H9 (cell line): ENCODE measurements at regions not wholly inside any gene's neighbourhood (a gene's known extent, or its start where the extent isn't known, plus 50 kb on each side); places are given as distances from the start of the nearest gene placed in this dataset.

Experiments
- DNase-seq: peaks from one replicate; pipeline ENCODE4 v3.0.0-alpha.2; 2017
- H2AFZ ChIP-seq: one replicate; pipeline ENCODE4 v1.6.1; 2013; ENCODE audit warnings: mild to moderate bottlenecking, low read length, control low read depth, moderate library complexity
- H2AK5ac ChIP-seq: 2 replicates; pipeline ENCODE4 v1.6.1; 2013; ENCODE audit warnings: low read length, control low read depth, mixed read lengths; ENCODE audit not compliant: insufficient read length
- H2BK120ac ChIP-seq: one replicate; pipeline ENCODE4 v1.6.1; 2013; ENCODE audit warnings: low read depth, mild to moderate bottlenecking, low read length, control low read depth, inconsistent platforms; ENCODE audit not compliant: poor library complexity, severe bottlenecking
- H2BK12ac ChIP-seq: 2 replicates; pipeline ENCODE4 v1.6.1; 2013; ENCODE audit warnings: low read length, control low read depth, mixed read lengths, low read depth; ENCODE audit not compliant: insufficient read length
- H2BK15ac ChIP-seq: 2 replicates; pipeline ENCODE4 v1.6.1; 2013; ENCODE audit warnings: low read depth, low read length, control low read depth
- H2BK20ac ChIP-seq: one replicate; pipeline ENCODE4 v1.6.1; 2013; ENCODE audit warnings: low read depth, mild to moderate bottlenecking, low read length, control low read depth, inconsistent platforms; ENCODE audit not compliant: poor library complexity, severe bottlenecking
- H2BK5ac ChIP-seq: 2 replicates; pipeline ENCODE4 v1.6.1; 2013; ENCODE audit warnings: low read length, control low read depth, mixed read lengths; ENCODE audit not compliant: insufficient read length
- H3K14ac ChIP-seq: 2 replicates; pipeline ENCODE4 v1.6.1; 2013; ENCODE audit warnings: low read length, control low read depth; ENCODE audit not compliant: insufficient read depth
- H3K18ac ChIP-seq: 2 replicates; pipeline ENCODE4 v1.6.1; 2013; ENCODE audit warnings: low read depth, mild to moderate bottlenecking, mixed read lengths, low read length, control low read depth; ENCODE audit not compliant: insufficient read length
- H3K23ac ChIP-seq: 2 replicates; pipeline ENCODE4 v1.6.1; 2013; ENCODE audit warnings: low read length, control low read depth, mixed read lengths, low read depth; ENCODE audit not compliant: insufficient read length
- H3K23me2 ChIP-seq: 2 replicates; pipeline ENCODE4 v1.6.1; 2013; ENCODE audit warnings: low read depth, mild to moderate bottlenecking, mixed read lengths, low read length, control low read depth; ENCODE audit not compliant: insufficient read length, poor library complexity, severe bottlenecking
- H3K27ac ChIP-seq: 2 replicates; pipeline ENCODE4 v1.5.1; 2013; ENCODE audit warnings: low read length, control low read depth, mixed read lengths, low read depth; ENCODE audit not compliant: insufficient read length
- H3K27me3 ChIP-seq: 2 replicates; pipeline ENCODE4 v1.6.1; 2013; ENCODE audit warnings: low read length, control low read depth, inconsistent platforms; ENCODE audit not compliant: insufficient read depth
- H3K4ac ChIP-seq: 2 replicates; pipeline ENCODE4 v1.6.1; 2013; ENCODE audit warnings: low read depth, mild to moderate bottlenecking, control low read depth, inconsistent platforms, low read length, moderate library complexity
- H3K4me1 ChIP-seq: 2 replicates; pipeline ENCODE4 v1.6.1; 2013; ENCODE audit warnings: low read length, control low read depth, inconsistent platforms; ENCODE audit not compliant: insufficient read depth
- H3K4me2 ChIP-seq: 2 replicates; pipeline ENCODE4 v1.6.1; 2013; ENCODE audit warnings: low read length, control low read depth, mixed read lengths; ENCODE audit not compliant: insufficient read length, insufficient read depth
- H3K56ac ChIP-seq: 2 replicates; pipeline ENCODE4 v1.6.1; 2013; ENCODE audit warnings: low read depth, mild to moderate bottlenecking, mixed read lengths, low read length, control low read depth; ENCODE audit not compliant: insufficient read length
- H3K79me1 ChIP-seq: 2 replicates; pipeline ENCODE4 v1.6.1; 2013; ENCODE audit warnings: low read depth, mild to moderate bottlenecking, moderate library complexity, low read length, control low read depth, inconsistent platforms; ENCODE audit not compliant: insufficient read depth, poor library complexity, severe bottlenecking
- H3K79me2 ChIP-seq: 2 replicates; pipeline ENCODE4 v1.6.1; 2013; ENCODE audit warnings: low read length, control low read depth, inconsistent platforms; ENCODE audit not compliant: insufficient read depth
- H3K9ac ChIP-seq: 2 replicates; pipeline ENCODE4 v1.6.1; 2013; ENCODE audit warnings: low read length, control low read depth, mixed read lengths; ENCODE audit not compliant: insufficient read length; ENCODE audit errors: extremely low read depth
- H3K9me3 ChIP-seq: one replicate; pipeline ENCODE4 v1.6.1; 2013; ENCODE audit warnings: low read depth, low read length, inconsistent platforms; ENCODE audit not compliant: control insufficient read depth
- H3T11ph ChIP-seq: one replicate; pipeline ENCODE4 v1.6.1; 2013; ENCODE audit warnings: mild to moderate bottlenecking, low read length, control low read depth, inconsistent platforms
- H4K20me1 ChIP-seq: one replicate; pipeline ENCODE4 v1.6.1; 2013; ENCODE audit not compliant: control insufficient read depth, insufficient read length, insufficient read depth
- H4K5ac ChIP-seq: 2 replicates; pipeline ENCODE4 v1.6.1; 2013; ENCODE audit warnings: low read depth, mild to moderate bottlenecking, mixed read lengths, low read length, control low read depth; ENCODE audit not compliant: insufficient read length
- H4K8ac ChIP-seq: replicated peaks from 2 replicates; pipeline ENCODE4 v1.6.1; 2013; ENCODE audit warnings: low read length, control low read depth, mixed read lengths, low read depth; ENCODE audit not compliant: insufficient read length
- H4K91ac ChIP-seq: 2 replicates; pipeline ENCODE4 v1.6.1; 2013; ENCODE audit warnings: low read depth, mild to moderate bottlenecking, moderate library complexity, mixed read lengths, low read length, control low read depth; ENCODE audit not compliant: insufficient read length
- H3K27ac Mint-ChIP-seq, 3 experiments: 2 replicates in 2 of 3; 3 replicates in 1 of 3; pipeline ENCODE4 v1.8.0; 2020 to 2021; ENCODE audit warnings: mixed read lengths in 3 of 3, mild to moderate bottlenecking in 1 of 3, moderate library complexity in 1 of 3
- H3K27me3 Mint-ChIP-seq: 2 replicates; pipeline ENCODE4 v1.8.0; 2021; ENCODE audit warnings: low read depth, mild to moderate bottlenecking, moderate library complexity, mixed read lengths
- H3K36me3 Mint-ChIP-seq, 3 experiments: 2 replicates in 2 of 3; 3 replicates in 1 of 3; pipeline ENCODE4 v1.8.0; 2020 to 2021; ENCODE audit warnings: low read depth in 3 of 3, mixed read lengths in 3 of 3; ENCODE audit not compliant: insufficient read depth in 1 of 3
- H3K4me1 Mint-ChIP-seq, 2 experiments: 2 replicates each; pipeline ENCODE4 v1.8.0; 2020; ENCODE audit warnings: mixed read lengths in 2 of 2
- H3K4me3 Mint-ChIP-seq, 2 experiments: 2 replicates in 1 of 2; 3 replicates in 1 of 2; pipeline ENCODE4 v1.8.0; 2020 to 2021; ENCODE audit warnings: mild to moderate bottlenecking in 2 of 2, mixed read lengths in 2 of 2, moderate library complexity in 1 of 2
- H3K9me3 Mint-ChIP-seq, 2 experiments: 2 replicates in 1 of 2; 3 replicates in 1 of 2; pipeline ENCODE4 v1.8.0; 2020; ENCODE audit warnings: mild to moderate bottlenecking in 2 of 2, mixed read lengths in 2 of 2, moderate library complexity in 1 of 2
- CTCF ChIP-seq: fragments of 200-600 bp; sonication (generic); conservative IDR thresholded peaks from 3 replicates; pipeline ENCODE4 v1.8.0; 2021; ENCODE audit warnings: antibody characterized with exemption, mild to moderate bottlenecking
- WGBS: extraction: QIAGEN DNeasy Blood & Tissue Kit; methylation state at CpG from one replicate; pipeline ENCODE4 v1.1.7; 2013; ENCODE audit warnings: missing lambda C conversion rate, low lambda C conversion rate, mixed read lengths; ENCODE audit not compliant: insufficient read length; ENCODE audit errors: extremely low coverage; 5-methylcytosine and 5-hydroxymethylcytosine counted together

GRCh38 chr5:54646356-54647101, 129.0 kb downstream of the SNX18 start:
- Mint-ChIP-seq H3K27ac (0 out of 7 replicates have a peak overlapping the region, but pooled peaks of 1 of the 3 experiments have one; percentile 6), H3K4me3 (no peak overlapping the region), H3K36me3 (peaks cover 0 to 6% (median 0%) of the 10 kb centered on the region in 3 experiments; a peak in 3 of 7 replicates), H3K4me1 (peaks cover 13 to 14% of the 10 kb centered on the region in 2 experiments), H3K27me3 (no peaks in the 10 kb centered on the region; the same call in 1 of the 2 replicates), H3K9me3 (peaks cover 0 to 3% of the 10 kb centered on the region in 2 experiments; a peak in 2 of 5 replicates)
- H3K18ac ChIP-seq: no peak overlapping the region
- no peak overlapping the region for H2BK5ac ChIP-seq
- no peaks in the 10 kb centered on the region; the same call in 1 of the 2 replicates for H3K79me2 ChIP-seq
- no peak overlapping the region for H2AFZ ChIP-seq
- H2AK5ac ChIP-seq: no peak overlapping the region
- H4K5ac ChIP-seq: no peak overlapping the region
- no peak overlapping the region for H3K9ac ChIP-seq
- H2BK120ac ChIP-seq: no peak overlapping the region
- no peak overlapping the region for H3K27ac ChIP-seq
- H2BK12ac ChIP-seq: no peak overlapping the region
- no peak overlapping the region for H3K4ac ChIP-seq
- H3K14ac ChIP-seq: no peak overlapping the region; the same call in 1 of the 2 replicates
- no peaks in the 10 kb centered on the region for H3K23me2 ChIP-seq
- no peak overlapping the region for H4K8ac ChIP-seq
- no peaks in the 10 kb centered on the region for H4K20me1 ChIP-seq
- H4K91ac ChIP-seq: no peak overlapping the region
- no peak overlapping the region for H3K4me2 ChIP-seq
- no peaks in the 10 kb centered on the region for H3K27me3 ChIP-seq
- no peak overlapping the region for H3T11ph ChIP-seq
- no peaks in the 10 kb centered on the region for H3K9me3 ChIP-seq
- WGBS: no CpG with 5 or more reads among the region's 14 CpGs
- TF ChIP-seq CTCF: no peak
- H3K23ac ChIP-seq: no peak overlapping the region
- no peak overlapping the region for H3K56ac ChIP-seq
- no peaks in the 10 kb centered on the region for H3K79me1 ChIP-seq
- no peak overlapping the region for H2BK15ac ChIP-seq
- no peak overlapping the region for H2BK20ac ChIP-seq
- peak; percentile 42 for DNase-seq
- H3K4me1 ChIP-seq: peaks cover 4% of the 10 kb centered on the region
